ENCODE measurements at regions not wholly inside any gene's neighbourhood (a gene's known extent, or its start where the extent isn't known, plus 50 kb on each side); places are given as distances from the start of the nearest gene placed in this dataset.

DNA sequence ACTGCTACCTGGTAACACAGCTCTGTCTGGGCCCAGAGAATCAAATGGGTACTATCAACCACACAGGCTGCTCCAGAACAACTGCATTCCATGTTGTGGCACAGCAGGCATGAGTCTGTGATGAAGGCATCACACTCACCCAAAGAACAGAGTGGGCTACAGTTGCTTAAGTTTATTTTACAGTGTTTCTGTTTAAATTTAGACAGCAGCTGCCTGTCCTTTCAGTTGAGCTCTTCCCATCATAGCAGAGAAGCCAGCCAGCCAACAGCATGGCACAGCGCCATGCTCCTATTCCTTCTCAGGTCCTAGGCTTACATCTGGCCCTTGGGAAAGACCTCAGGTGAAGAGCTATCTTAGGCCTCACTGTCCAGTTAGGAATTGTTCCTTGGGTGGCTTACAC lies 147.0 kb upstream of the FRMD6 start:
- TF ChIP-seq, protein P1, sequence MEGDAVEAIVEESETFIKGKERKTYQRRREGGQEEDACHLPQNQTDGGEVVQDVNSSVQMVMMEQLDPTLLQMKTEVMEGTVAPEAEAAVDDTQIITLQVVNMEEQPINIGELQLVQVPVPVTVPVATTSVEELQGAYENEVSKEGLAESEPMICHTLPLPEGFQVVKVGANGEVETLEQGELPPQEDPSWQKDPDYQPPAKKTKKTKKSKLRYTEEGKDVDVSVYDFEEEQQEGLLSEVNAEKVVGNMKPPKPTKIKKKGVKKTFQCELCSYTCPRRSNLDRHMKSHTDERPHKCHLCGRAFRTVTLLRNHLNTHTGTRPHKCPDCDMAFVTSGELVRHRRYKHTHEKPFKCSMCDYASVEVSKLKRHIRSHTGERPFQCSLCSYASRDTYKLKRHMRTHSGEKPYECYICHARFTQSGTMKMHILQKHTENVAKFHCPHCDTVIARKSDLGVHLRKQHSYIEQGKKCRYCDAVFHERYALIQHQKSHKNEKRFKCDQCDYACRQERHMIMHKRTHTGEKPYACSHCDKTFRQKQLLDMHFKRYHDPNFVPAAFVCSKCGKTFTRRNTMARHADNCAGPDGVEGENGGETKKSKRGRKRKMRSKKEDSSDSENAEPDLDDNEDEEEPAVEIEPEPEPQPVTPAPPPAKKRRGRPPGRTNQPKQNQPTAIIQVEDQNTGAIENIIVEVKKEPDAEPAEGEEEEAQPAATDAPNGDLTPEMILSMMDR (IDR thresholded peaks at IDR 0.05; ENCODE audit: insufficient read depth, low read length, poor library complexity, severe bottlenecking) = no peak
- Histone ChIP-seq H3K4me3 (replicated peaks; ENCODE audit: low read depth, low read length) (no peak overlapping the region), H3K27me3 (replicated peaks; ENCODE audit: control insufficient read depth, insufficient read depth, low read length) (no peaks in the 10 kb centered on the region), H3K36me3 (ENCODE audit: control insufficient read depth, insufficient read depth, low read length) (no peaks in the 10 kb centered on the region)
- DNase-seq (ENCODE audit: extremely low read depth, insufficient read length) = no peak

DNA sequence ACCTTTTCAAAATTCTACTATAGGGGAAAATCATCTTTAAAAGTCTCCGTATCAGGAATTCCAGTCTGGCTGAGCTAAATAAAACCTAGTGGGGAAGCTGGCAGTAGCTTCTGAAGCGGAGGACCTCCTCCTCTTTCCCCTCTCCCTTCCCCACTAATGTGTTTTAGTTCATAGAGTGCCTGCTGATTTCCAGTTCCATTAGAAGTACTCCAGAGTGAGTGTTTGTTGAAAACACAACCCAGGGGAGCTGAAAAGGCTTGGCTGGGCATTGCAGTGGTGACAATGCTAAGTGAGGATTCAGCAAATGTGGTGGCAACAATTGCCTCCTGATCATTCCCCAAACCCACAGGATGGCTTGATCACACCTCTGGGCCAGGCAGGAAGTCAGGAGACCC lies 144.2 kb upstream of the FRMD6 start:
- Histone ChIP-seq H3K4me3 (replicated peaks; ENCODE audit: low read depth, low read length) (no peak overlapping the region), H3K27me3 (replicated peaks; ENCODE audit: control insufficient read depth, insufficient read depth, low read length) (no peaks in the 10 kb centered on the region), H3K36me3 (ENCODE audit: control insufficient read depth, insufficient read depth, low read length) (no peaks in the 10 kb centered on the region)
- TF ChIP-seq, protein P1 (IDR thresholded peaks at IDR 0.05; ENCODE audit: insufficient read depth, low read length, poor library complexity, severe bottlenecking) = no peak
- no peak for DNase-seq (ENCODE audit: extremely low read depth, insufficient read length)

DNA sequence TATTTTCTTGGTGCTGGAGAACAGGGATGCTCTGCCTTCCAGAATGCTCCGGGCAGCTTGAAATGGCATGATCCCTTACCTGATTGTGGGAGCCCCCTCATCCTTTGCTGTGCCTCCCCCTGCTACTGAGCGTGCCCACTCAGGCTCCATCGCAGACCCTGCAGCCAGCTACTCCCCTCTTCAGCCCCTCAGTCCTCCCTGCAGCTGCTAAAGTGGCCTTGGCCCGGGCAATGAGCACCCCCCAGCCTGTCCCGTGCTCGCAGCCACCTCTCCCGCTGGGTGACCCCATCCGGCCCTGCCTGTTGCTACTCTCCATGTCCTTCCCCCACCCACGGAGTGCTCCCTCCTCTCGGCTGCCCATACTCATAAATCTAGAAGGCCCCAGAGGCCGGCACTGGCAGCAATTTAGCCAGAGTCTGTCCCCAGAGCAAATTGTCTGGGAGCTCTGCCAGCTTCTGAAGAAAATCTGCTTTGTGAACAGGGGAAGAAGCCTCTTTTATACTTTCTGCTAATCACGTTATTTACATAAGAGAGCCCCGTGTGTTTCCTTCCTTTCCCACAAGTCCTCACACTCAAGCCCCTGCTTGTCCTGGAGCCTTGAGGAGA lies 143.7 kb upstream of the FRMD6 start:
- TF ChIP-seq, protein P1 (IDR thresholded peaks at IDR 0.05; ENCODE audit: insufficient read depth, low read length, poor library complexity, severe bottlenecking) = no peak
- Histone ChIP-seq H3K27me3 (replicated peaks; ENCODE audit: control insufficient read depth, insufficient read depth, low read length) (no peaks in the 10 kb centered on the region), H3K4me3 (replicated peaks; ENCODE audit: low read depth, low read length) (no peak overlapping the region), H3K36me3 (ENCODE audit: control insufficient read depth, insufficient read depth, low read length) (no peaks in the 10 kb centered on the region)
- DNase-seq (ENCODE audit: extremely low read depth, insufficient read length) = no peak

DNA sequence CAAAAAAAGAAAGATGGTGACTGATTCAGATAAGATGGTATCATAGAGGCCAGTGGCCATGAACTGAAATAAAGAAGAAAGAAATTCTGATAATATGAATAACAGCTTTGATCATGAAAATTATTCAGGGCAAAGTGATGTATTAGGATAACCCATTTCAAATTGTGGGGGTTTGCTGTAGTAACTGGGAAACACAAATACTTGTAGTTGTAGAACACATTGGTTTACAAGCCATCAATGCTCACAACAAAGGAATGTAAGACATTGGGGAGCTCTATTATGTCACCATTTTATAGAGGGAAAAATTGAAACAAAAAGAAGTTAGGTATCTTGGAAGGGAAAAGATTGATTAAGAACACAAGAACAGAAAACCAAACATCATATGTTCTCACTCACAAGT lies 140.4 kb upstream of the FRMD6 start:
- TF ChIP-seq, protein P1 (IDR thresholded peaks at IDR 0.05; ENCODE audit: insufficient read depth, low read length, poor library complexity, severe bottlenecking) = no peak
- H3K4me3 ChIP-seq (replicated peaks; ENCODE audit: low read depth, low read length) = no peak overlapping the region
- H3K36me3 ChIP-seq (ENCODE audit: control insufficient read depth, insufficient read depth, low read length) = no peaks in the 10 kb centered on the region
- H3K27me3 ChIP-seq (replicated peaks; ENCODE audit: control insufficient read depth, insufficient read depth, low read length) = no peaks in the 10 kb centered on the region
- DNase-seq (ENCODE audit: extremely low read depth, insufficient read length) = no peak

DNA sequence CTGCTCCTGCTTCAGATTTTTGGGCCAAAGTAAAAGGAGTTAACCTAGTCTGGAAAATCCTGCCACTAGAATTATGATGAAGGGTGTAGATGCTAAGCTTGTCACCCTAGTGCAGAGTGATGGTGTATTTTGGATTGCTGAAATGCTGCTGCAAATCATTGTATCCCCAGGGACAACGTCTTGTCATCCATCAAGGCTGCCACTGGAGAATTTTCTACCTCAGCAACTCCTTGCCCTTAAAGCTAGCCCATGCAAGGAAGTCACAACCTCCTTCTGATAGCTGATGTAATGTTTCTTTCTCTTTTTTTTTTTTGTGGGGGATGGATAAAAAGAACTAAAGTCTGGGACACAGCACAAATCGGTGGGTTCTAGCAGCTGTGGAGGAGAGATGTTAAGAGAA lies 139.4 kb upstream of the FRMD6 start:
- TF ChIP-seq, protein P1 (IDR thresholded peaks at IDR 0.05; ENCODE audit: insufficient read depth, low read length, poor library complexity, severe bottlenecking) = no peak
- Histone ChIP-seq H3K27me3 (replicated peaks; ENCODE audit: control insufficient read depth, insufficient read depth, low read length) (no peaks in the 10 kb centered on the region), H3K4me3 (replicated peaks; ENCODE audit: low read depth, low read length) (no peak overlapping the region), H3K36me3 (ENCODE audit: control insufficient read depth, insufficient read depth, low read length) (no peaks in the 10 kb centered on the region)
- no peak for DNase-seq (ENCODE audit: extremely low read depth, insufficient read length)

DNA sequence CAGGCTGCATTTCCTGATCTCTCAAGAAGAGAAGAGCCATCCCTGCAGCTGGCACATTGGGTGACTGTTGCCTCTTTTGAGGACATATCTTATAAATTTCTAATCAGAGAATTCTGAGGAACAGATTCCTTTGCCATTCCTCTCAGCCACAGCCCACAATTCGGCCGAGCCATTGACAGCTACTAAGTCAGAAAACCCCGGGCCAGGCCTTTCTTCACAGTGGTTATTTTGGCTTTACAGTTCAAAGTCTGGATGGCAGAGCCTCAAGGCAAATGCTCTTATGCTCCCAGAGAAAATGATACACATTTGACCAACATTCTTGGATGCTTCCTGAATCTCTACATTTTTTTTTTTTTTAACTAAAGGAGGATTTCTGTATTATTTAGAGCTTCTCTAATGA lies 138.4 kb upstream of the FRMD6 start:
- TF ChIP-seq, protein P1 (IDR thresholded peaks at IDR 0.05; ENCODE audit: insufficient read depth, low read length, poor library complexity, severe bottlenecking) = no peak
- no peak for DNase-seq (ENCODE audit: extremely low read depth, insufficient read length)
- Histone ChIP-seq H3K36me3 (ENCODE audit: control insufficient read depth, insufficient read depth, low read length) (no peaks in the 10 kb centered on the region), H3K4me3 (replicated peaks; ENCODE audit: low read depth, low read length) (no peak overlapping the region), H3K27me3 (replicated peaks; ENCODE audit: control insufficient read depth, insufficient read depth, low read length) (no peaks in the 10 kb centered on the region)

Data from GM06990 (cell line).